SK-N-SH (cell line): ENCODE measurements at regions not wholly inside any gene's neighbourhood (a gene's known extent, or its start where the extent isn't known, plus 50 kb on each side); places are given as distances from the start of the nearest gene placed in this dataset.

Source experiments
- CTCF ChIA-PET: fragments of 300-600, 350-600 bp; formaldehyde crosslinking; extraction: SDS; loops from one replicate; lab custom pipeline; 2021; lab: Yijun Ruan, JAX
- POLR2A ChIA-PET: fragments of 350-600 bp; sonication (Branson Sonifier 250); formaldehyde crosslinking; extraction: SDS; loops from one replicate; lab custom pipeline; 2020; ENCODE audit warnings: antibody characterized with exemption, inconsistent platforms; lab: Yijun Ruan, JAX
- DNase-seq: peaks from one replicate; pipeline ENCODE4 v3.0.0; 2012
- H2AFZ ChIP-seq: fragments of 200-600 bp; sonication (generic); 2 replicates; pipeline ENCODE4 v1.8.1; 2016; ENCODE audit warnings: antibody characterized with exemption, mild to moderate bottlenecking, low read depth
- H3F3A ChIP-seq: fragments of 200-600 bp; sonication (generic); replicated peaks from 2 replicates; pipeline ENCODE3; 2016; ENCODE audit warnings: antibody characterized with exemption, mild to moderate bottlenecking; ENCODE audit not compliant: insufficient read depth
- H3K27ac ChIP-seq, 2 experiments: fragments of 200-500 bp in 1 of 2; fragments of 200-600 bp in 1 of 2; sonication (Bioruptor generic) in 1 of 2; sonication (generic), shearing (Covaris generic) in 1 of 2; 2 replicates each; pipeline versions ENCODE4 v1.5.1 to v1.6.1; 2014 to 2016; ENCODE audit warnings: low read depth in 2 of 2, inconsistent platforms in 1 of 2, low read length in 1 of 2, mild to moderate bottlenecking in 1 of 2, mixed read lengths in 1 of 2
- H3K27me3 ChIP-seq: fragments of 200-600 bp; sonication (generic), shearing (Covaris generic); 2 replicates; pipeline ENCODE4 v1.6.1; 2016; ENCODE audit warnings: mixed run types; ENCODE audit not compliant: insufficient read depth
- H3K36me3 ChIP-seq, 2 experiments: fragments of 200-500 bp in 1 of 2; fragments of 200-600 bp in 1 of 2; sonication (Bioruptor generic) in 1 of 2; sonication (generic) in 1 of 2; replicated peaks in 1 of 2; 2 replicates each; pipeline versions ENCODE3 to v1.5.1; 2014 to 2016; ENCODE audit warnings: low read length in 1 of 2, mild to moderate bottlenecking in 1 of 2; ENCODE audit not compliant: insufficient read depth in 2 of 2, control insufficient read depth in 1 of 2
- H3K4me1 ChIP-seq, 2 experiments: fragments of 200-500 bp in 1 of 2; fragments of 200-600 bp in 1 of 2; sonication (Bioruptor generic) in 1 of 2; sonication (generic), shearing (Covaris generic) in 1 of 2; 2 replicates each; pipeline versions ENCODE4 v1.5.1 to v1.6.1; 2014 to 2016; ENCODE audit warnings: low read depth in 1 of 2, low read length in 1 of 2, mixed run types in 1 of 2; ENCODE audit not compliant: insufficient read depth in 2 of 2, control insufficient read depth in 1 of 2
- H3K4me2 ChIP-seq: fragments of 200-600 bp; sonication (generic), shearing (Covaris generic); 2 replicates; pipeline ENCODE4 v1.6.1; 2017; ENCODE audit warnings: mixed run types
- H3K4me3 ChIP-seq, 2 experiments: fragments of 200-500 bp in 1 of 2; fragments of 200-600 bp in 1 of 2; sonication (Bioruptor generic) in 1 of 2; sonication (generic), shearing (Covaris generic) in 1 of 2; 2 replicates each; pipeline versions ENCODE4 v1.5.1 to v1.8.1; 2014 to 2016; ENCODE audit warnings: low read depth in 2 of 2, inconsistent platforms in 1 of 2, low read length in 1 of 2, mild to moderate bottlenecking in 1 of 2, mixed read lengths in 1 of 2, moderate library complexity in 1 of 2
- H3K79me2 ChIP-seq: fragments of 200-600 bp; sonication (generic); 2 replicates; pipeline ENCODE4 v1.8.1; 2017; ENCODE audit warnings: mild to moderate bottlenecking; ENCODE audit not compliant: insufficient read depth
- H3K9ac ChIP-seq: fragments of 200-600 bp; sonication (generic); 2 replicates; pipeline ENCODE4 v1.6.1; 2017; ENCODE audit warnings: mixed run types
- H3K9me2 ChIP-seq: fragments of 200-600 bp; sonication (generic); 2 replicates; pipeline ENCODE4 v1.6.1; 2017; ENCODE audit warnings: mixed run types
- H3K9me3 ChIP-seq: fragments of 200-600 bp; sonication (generic); 2 replicates; pipeline ENCODE4 v1.6.1; 2017; ENCODE audit warnings: mixed run types, mild to moderate bottlenecking, moderate library complexity
- H4K20me1 ChIP-seq: fragments of 200-600 bp; sonication (generic); 2 replicates; pipeline ENCODE4 v1.6.1; 2017; ENCODE audit warnings: mild to moderate bottlenecking, mixed run types; ENCODE audit not compliant: insufficient read depth
- EP300 ChIP-seq, 2 experiments: IDR thresholded peaks; 2 replicates each; pipeline versions ENCODE4 v1.4.0 to v1.6.1; 2012; ENCODE audit warnings: borderline replicate concordance in 1 of 2, low read depth in 1 of 2, low read length in 1 of 2
- FOSL2 ChIP-seq: IDR thresholded peaks from 2 replicates; pipeline ENCODE4 v1.4.0; 2012; ENCODE audit warnings: low read depth, mild to moderate bottlenecking, moderate library complexity, borderline replicate concordance
- FOXM1 ChIP-seq: IDR thresholded peaks from 2 replicates; pipeline ENCODE4 v1.4.0; 2012; ENCODE audit warnings: low read depth, mild to moderate bottlenecking
- GABPA ChIP-seq: IDR thresholded peaks from 2 replicates; pipeline ENCODE4 v1.4.0; 2012; ENCODE audit warnings: low read depth, mild to moderate bottlenecking
- GATA2 ChIP-seq: sonication (generic); formaldehyde crosslinking; IDR thresholded peaks from 2 replicates; pipeline ENCODE4 v1.5.0; 2020; ENCODE audit warnings: mild to moderate bottlenecking, missing genetic modification reagents
- JUND ChIP-seq: IDR thresholded peaks from 2 replicates; pipeline ENCODE4 v1.4.0; 2012
- NFIC ChIP-seq: IDR thresholded peaks from 2 replicates; pipeline ENCODE4 v1.4.0; 2012; ENCODE audit warnings: borderline replicate concordance
- PBX3 ChIP-seq: IDR thresholded peaks from 2 replicates; pipeline ENCODE4; 2012
- POLR2AphosphoS5 ChIP-seq: IDR thresholded peaks from 2 replicates; pipeline ENCODE4 v1.6.1; 2012; ENCODE audit warnings: low read depth, low read length
- RCOR1 ChIP-seq: fragments of 150-350 bp; IDR thresholded peaks from 2 replicates; pipeline ENCODE4 v1.6.1; 2017; ENCODE audit warnings: antibody characterized with exemption, low read length
- RFX5 ChIP-seq: IDR thresholded peaks from 2 replicates; pipeline ENCODE4 v1.6.1; 2012; ENCODE audit warnings: mild to moderate bottlenecking, improper control_type of control experiment, low read length
- RXRA ChIP-seq: IDR thresholded peaks from 2 replicates; pipeline ENCODE4 v1.4.0; 2012; ENCODE audit warnings: low read depth, mild to moderate bottlenecking, borderline replicate concordance
- SIN3A ChIP-seq: IDR thresholded peaks from 2 replicates; pipeline ENCODE4 v1.6.1; 2012; ENCODE audit warnings: low read depth, mild to moderate bottlenecking, low read length, moderate library complexity, borderline replicate concordance
- SMC3 ChIP-seq: IDR thresholded peaks from 2 replicates; pipeline ENCODE4 v1.6.1; 2012; ENCODE audit warnings: low read depth, low read length, improper control_type of control experiment
- TAF1 ChIP-seq: IDR thresholded peaks from 2 replicates; pipeline ENCODE4 v1.6.1; 2012; ENCODE audit warnings: low read depth, mild to moderate bottlenecking, low read length, moderate library complexity, borderline replicate concordance
- TCF12 ChIP-seq: IDR thresholded peaks from 2 replicates; pipeline ENCODE4 v1.4.0; 2012
- TEAD4 ChIP-seq: IDR thresholded peaks from 2 replicates; pipeline ENCODE4 v1.4.0; 2012; ENCODE audit warnings: mild to moderate bottlenecking, borderline replicate concordance; ENCODE audit not compliant: insufficient read depth
- USF1 ChIP-seq: IDR thresholded peaks from 2 replicates; pipeline ENCODE4 v1.4.0; 2012; ENCODE audit warnings: low read depth, borderline replicate concordance
- YY1 ChIP-seq: IDR thresholded peaks from 2 replicates; pipeline ENCODE4 v1.4.0; 2012; ENCODE audit warnings: low read depth, mild to moderate bottlenecking
- WGBS: methylation state at CpG from one replicate; pipeline ENCODE4 v1.1.6; 2017; ENCODE audit warnings: low lambda C conversion rate; 5-methylcytosine and 5-hydroxymethylcytosine counted together
- TF ChIP-seq, protein P1 (sequence below): fragments of 150-350 bp; IDR thresholded peaks from 2 replicates; pipeline ENCODE4 v1.6.1; 2017; ENCODE audit warnings: antibody characterized with exemption, low read length, low read depth, borderline replicate concordance
- TF ChIP-seq, protein P2 (sequence below): IDR thresholded peaks from 2 replicates; pipeline ENCODE4 v1.4.0; 2012; ENCODE audit warnings: low read depth, borderline replicate concordance

DNA sequence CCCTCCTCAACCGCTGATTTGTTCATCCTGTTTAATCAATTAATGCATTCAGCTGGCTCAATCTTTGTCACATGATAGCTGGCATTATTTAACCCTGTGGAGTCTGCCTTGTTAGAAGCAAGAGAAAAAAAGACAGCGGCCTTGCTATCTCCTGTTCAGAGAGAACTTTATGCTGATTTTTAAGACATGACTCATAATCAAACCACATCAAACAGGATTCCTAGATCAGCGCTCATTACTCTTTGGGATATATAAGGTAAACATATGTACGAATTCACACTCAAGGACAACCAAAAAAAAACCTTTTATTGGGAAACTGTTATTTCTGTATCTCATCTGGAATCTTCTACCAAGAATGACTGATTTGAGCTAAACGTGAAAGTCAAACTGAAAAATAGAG, 195.1 kb downstream of the C1D start (continued):
- TF ChIP-seq, protein P1, sequence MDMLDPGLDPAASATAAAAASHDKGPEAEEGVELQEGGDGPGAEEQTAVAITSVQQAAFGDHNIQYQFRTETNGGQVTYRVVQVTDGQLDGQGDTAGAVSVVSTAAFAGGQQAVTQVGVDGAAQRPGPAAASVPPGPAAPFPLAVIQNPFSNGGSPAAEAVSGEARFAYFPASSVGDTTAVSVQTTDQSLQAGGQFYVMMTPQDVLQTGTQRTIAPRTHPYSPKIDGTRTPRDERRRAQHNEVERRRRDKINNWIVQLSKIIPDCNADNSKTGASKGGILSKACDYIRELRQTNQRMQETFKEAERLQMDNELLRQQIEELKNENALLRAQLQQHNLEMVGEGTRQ: no peak
- TF ChIP-seq TAF1 (no peak), RXRA (peak; percentile 36; the same call in 1 of the 2 replicates), USF1 (peak; percentile 52; the same call in 1 of the 2 replicates), RFX5 (no peak), GABPA (no peak), YY1 (no peak), SMC3 (no peak), FOSL2 (peak; percentile 66)
- TF ChIP-seq, protein P2, sequence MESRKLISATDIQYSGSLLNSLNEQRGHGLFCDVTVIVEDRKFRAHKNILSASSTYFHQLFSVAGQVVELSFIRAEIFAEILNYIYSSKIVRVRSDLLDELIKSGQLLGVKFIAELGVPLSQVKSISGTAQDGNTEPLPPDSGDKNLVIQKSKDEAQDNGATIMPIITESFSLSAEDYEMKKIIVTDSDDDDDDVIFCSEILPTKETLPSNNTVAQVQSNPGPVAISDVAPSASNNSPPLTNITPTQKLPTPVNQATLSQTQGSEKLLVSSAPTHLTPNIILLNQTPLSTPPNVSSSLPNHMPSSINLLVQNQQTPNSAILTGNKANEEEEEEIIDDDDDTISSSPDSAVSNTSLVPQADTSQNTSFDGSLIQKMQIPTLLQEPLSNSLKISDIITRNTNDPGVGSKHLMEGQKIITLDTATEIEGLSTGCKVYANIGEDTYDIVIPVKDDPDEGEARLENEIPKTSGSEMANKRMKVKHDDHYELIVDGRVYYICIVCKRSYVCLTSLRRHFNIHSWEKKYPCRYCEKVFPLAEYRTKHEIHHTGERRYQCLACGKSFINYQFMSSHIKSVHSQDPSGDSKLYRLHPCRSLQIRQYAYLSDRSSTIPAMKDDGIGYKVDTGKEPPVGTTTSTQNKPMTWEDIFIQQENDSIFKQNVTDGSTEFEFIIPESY: no peak

- H3K36me3 ChIP-seq: no peaks in the 10 kb centered on the region
- H3K4me3 ChIP-seq: no peak overlapping the region
- no peaks in the 10 kb centered on the region for H4K20me1 ChIP-seq
- ChIA-PET POLR2A (no interaction called here), CTCF (interaction anchor here (1.6 kb wide), 1 partner anchor 25 kb away, joined by 4 read pairs; no protein-coding TSS in a partner anchor)
- no peaks in the 10 kb centered on the region for H3K9me3 ChIP-seq
- peak overlapping the region; percentile 76 to 94 for H3K27ac ChIP-seq
- H3K9ac ChIP-seq: peak overlapping the region; percentile 60
- H3K9me2 ChIP-seq: no peaks in the 10 kb centered on the region
- peak overlapping the region; percentile 60 for H3K4me2 ChIP-seq
- peaks cover 11 to 39% of the 10 kb centered on the region in 2 experiments for H3K4me1 ChIP-seq
- DNase-seq: no peak
- H3K79me2 ChIP-seq: no peaks in the 10 kb centered on the region
- no peaks in the 10 kb centered on the region for H3K27me3 ChIP-seq
- 34% methylated on average over 13 of the region's 13 CpGs for WGBS
- H2AFZ ChIP-seq: peak overlapping the region; percentile 43; the same call in 1 of the 2 replicates
- peaks cover 21% of the 10 kb centered on the region for H3F3A ChIP-seq
- TF ChIP-seq GATA2 (CRISPR knock-in tag) (no peak), TEAD4 (peak; percentile 82), EP300 (IDR thresholded peaks at IDR 0.05; ENCODE audit: borderline replicate concordance in 1 of 2, low read depth in 1 of 2, low read length in 1 of 2) (peak in 1 of 2 experiments; percentile 89; a peak in 2 of 4 replicates), YY1 (0 out of 2 replicates have a peak, but pooled peaks have one; percentile 28), FOXM1 (peak; percentile 69; the same call in 1 of the 2 replicates), PBX3 (peak; percentile 66), GABPA (peak; percentile 15; the same call in 1 of the 2 replicates), SIN3A (0 out of 2 replicates have a peak, but pooled peaks have one; percentile 19), NFIC (peak; percentile 74), POLR2AphosphoS5 (peak; percentile 72), TCF12 (peak; percentile 78; the same call in 1 of the 2 replicates), USF1 (no peak), TAF1 (peak; percentile 20; the same call in 1 of the 2 replicates), RFX5 (no peak), RCOR1 (no peak), JUND (peak; percentile 89), SMC3 (no peak), FOSL2 (peak; percentile 81), RXRA (peak; percentile 82)
- TF ChIP-seq, protein P2: no peak
These were observed 191.0 kb downstream of the C1D start for GRCh38 chr2:67871686-67872412.
